DOHH2 (cell line): ENCODE measurements at regions not wholly inside any gene's neighbourhood (a gene's known extent, or its start where the extent isn't known, plus 50 kb on each side); places are given as distances from the start of the nearest gene placed in this dataset.

ENCODE experiments used
- H3F3A ChIP-seq: fragments of 200-600 bp; sonication (generic), shearing (Covaris generic); 2 replicates; pipeline ENCODE4 v1.6.0; 2016; ENCODE audit warnings: antibody characterized with exemption, mild to moderate bottlenecking; ENCODE audit not compliant: control insufficient read depth, insufficient read depth
- H3K27ac ChIP-seq: fragments of 200-600 bp; sonication (generic); 2 replicates; pipeline ENCODE4 v1.5.1; 2014; ENCODE audit warnings: low read depth, mild to moderate bottlenecking, low read length, moderate library complexity
- H3K27me3 ChIP-seq: fragments of 200-600 bp; sonication (generic); 2 replicates; pipeline ENCODE4 v1.6.1; 2014; ENCODE audit warnings: mild to moderate bottlenecking, low read length, mixed read lengths; ENCODE audit not compliant: control insufficient read depth
- H3K36me3 ChIP-seq: fragments of 200-600 bp; sonication (generic); 2 replicates; pipeline ENCODE4 v1.6.1; 2014; ENCODE audit warnings: mild to moderate bottlenecking, low read length, moderate library complexity, mixed read lengths; ENCODE audit not compliant: control insufficient read depth
- H3K4me1 ChIP-seq: fragments of 200-600 bp; sonication (generic); 2 replicates; pipeline ENCODE4 v1.6.1; 2014; ENCODE audit warnings: mild to moderate bottlenecking, low read length, mixed read lengths; ENCODE audit not compliant: control insufficient read depth
- H3K4me2 ChIP-seq: fragments of 200-600 bp; sonication (generic); 2 replicates; pipeline ENCODE4 v1.6.0; 2014; ENCODE audit warnings: mild to moderate bottlenecking, low read length, moderate library complexity
- H3K4me3 ChIP-seq: fragments of 200-600 bp; sonication (generic); 2 replicates; pipeline ENCODE4 v1.5.1; 2014; ENCODE audit warnings: mild to moderate bottlenecking, low read length, mixed read lengths
- H3K79me2 ChIP-seq: fragments of 200-600 bp; sonication (generic); 2 replicates; pipeline ENCODE4 v1.6.1; 2014; ENCODE audit warnings: mild to moderate bottlenecking, low read length, mixed read lengths; ENCODE audit not compliant: control insufficient read depth
- H3K9me2 ChIP-seq: fragments of 200-600 bp; sonication (generic); replicated peaks from 2 replicates; pipeline ENCODE4 v1.6.1; 2014; ENCODE audit warnings: mild to moderate bottlenecking, low read length, mixed read lengths; ENCODE audit not compliant: control insufficient read depth
- H3K9me3 ChIP-seq: fragments of 200-600 bp; sonication (generic); 2 replicates; pipeline ENCODE4 v1.6.1; 2014; ENCODE audit warnings: antibody characterized with exemption, low read length, mixed read lengths; ENCODE audit not compliant: control insufficient read depth, insufficient read depth
- H4K20me1 ChIP-seq: fragments of 200-600 bp; sonication (generic); 2 replicates; pipeline ENCODE4 v1.6.0; 2014; ENCODE audit warnings: low read depth, mild to moderate bottlenecking, antibody characterized with exemption, low read length, moderate library complexity; ENCODE audit not compliant: control insufficient read depth, insufficient read depth
- EZH2phosphoT487 ChIP-seq: fragments of 200-600 bp; sonication (generic); IDR thresholded peaks from 2 replicates; pipeline ENCODE4 v1.6.1; 2017; ENCODE audit warnings: borderline replicate concordance, mild to moderate bottlenecking, antibody characterized with exemption, low read length, moderate library complexity, mixed read lengths
- TF ChIP-seq, protein P1 (sequence below): fragments of 200-600 bp; sonication (generic); IDR thresholded peaks from one replicate; pipeline ENCODE4 v1.5.1; 2014; ENCODE audit warnings: antibody characterized with exemption, mild to moderate bottlenecking, low read depth, low read length; ENCODE audit not compliant: poor library complexity, severe bottlenecking

- Histone ChIP-seq H3K4me1 (no peaks in the 10 kb centered on the region), H3K27ac (no peak overlapping the region), H3K4me2 (no peak overlapping the region), H4K20me1 (no peaks in the 10 kb centered on the region), H3K9me2 (no peaks in the 10 kb centered on the region; the same call in 1 of the 2 replicates), H3F3A (no peaks in the 10 kb centered on the region), H3K9me3 (peaks cover 6% of the 10 kb centered on the region; the same call in 1 of the 2 replicates), H3K27me3 (no peaks in the 10 kb centered on the region), H3K4me3 (no peak overlapping the region), H3K36me3 (no peaks in the 10 kb centered on the region), H3K79me2 (no peaks in the 10 kb centered on the region)
- TF ChIP-seq, protein P1, sequence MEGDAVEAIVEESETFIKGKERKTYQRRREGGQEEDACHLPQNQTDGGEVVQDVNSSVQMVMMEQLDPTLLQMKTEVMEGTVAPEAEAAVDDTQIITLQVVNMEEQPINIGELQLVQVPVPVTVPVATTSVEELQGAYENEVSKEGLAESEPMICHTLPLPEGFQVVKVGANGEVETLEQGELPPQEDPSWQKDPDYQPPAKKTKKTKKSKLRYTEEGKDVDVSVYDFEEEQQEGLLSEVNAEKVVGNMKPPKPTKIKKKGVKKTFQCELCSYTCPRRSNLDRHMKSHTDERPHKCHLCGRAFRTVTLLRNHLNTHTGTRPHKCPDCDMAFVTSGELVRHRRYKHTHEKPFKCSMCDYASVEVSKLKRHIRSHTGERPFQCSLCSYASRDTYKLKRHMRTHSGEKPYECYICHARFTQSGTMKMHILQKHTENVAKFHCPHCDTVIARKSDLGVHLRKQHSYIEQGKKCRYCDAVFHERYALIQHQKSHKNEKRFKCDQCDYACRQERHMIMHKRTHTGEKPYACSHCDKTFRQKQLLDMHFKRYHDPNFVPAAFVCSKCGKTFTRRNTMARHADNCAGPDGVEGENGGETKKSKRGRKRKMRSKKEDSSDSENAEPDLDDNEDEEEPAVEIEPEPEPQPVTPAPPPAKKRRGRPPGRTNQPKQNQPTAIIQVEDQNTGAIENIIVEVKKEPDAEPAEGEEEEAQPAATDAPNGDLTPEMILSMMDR, result no peak
- no peak for TF ChIP-seq EZH2phosphoT487
Measured at GRCh38 chr21:19197950-19198349, 794.4 kb upstream of the TMPRSS15 start.

DNA sequence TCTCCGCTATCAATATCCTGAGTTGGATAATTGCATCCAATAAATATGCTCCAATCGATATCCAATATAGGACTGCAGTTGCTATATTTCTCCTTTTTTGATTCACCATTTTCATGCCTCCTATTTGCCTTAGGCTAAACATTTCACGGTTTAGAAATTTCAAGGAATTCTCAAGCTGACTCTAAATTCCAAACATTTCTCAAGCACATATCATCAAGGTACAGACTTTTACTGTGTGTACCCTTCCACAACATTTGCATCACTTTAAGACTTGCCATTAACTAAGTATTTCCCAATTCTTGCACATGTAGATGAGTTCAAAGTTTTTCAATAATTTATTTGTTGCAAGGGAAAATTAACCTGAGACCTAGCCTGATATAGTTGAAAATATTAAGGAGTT is 795.2 kb upstream of the TMPRSS15 start:
- Histone ChIP-seq H3F3A (no peaks in the 10 kb centered on the region), H3K9me3 (peaks cover 6% of the 10 kb centered on the region; the same call in 1 of the 2 replicates), H3K79me2 (no peaks in the 10 kb centered on the region), H3K9me2 (no peaks in the 10 kb centered on the region; the same call in 1 of the 2 replicates), H3K27me3 (no peaks in the 10 kb centered on the region), H4K20me1 (no peaks in the 10 kb centered on the region), H3K27ac (no peak overlapping the region), H3K4me2 (no peak overlapping the region), H3K4me3 (no peak overlapping the region), H3K36me3 (no peaks in the 10 kb centered on the region), H3K4me1 (no peaks in the 10 kb centered on the region)
- TF ChIP-seq EZH2phosphoT487, result no peak
- TF ChIP-seq, protein P1, result no peak

- H3K4me1 ChIP-seq, result no peaks in the 10 kb centered on the region
- H3K36me3 ChIP-seq, result no peaks in the 10 kb centered on the region
- H3K9me3 ChIP-seq, result no peaks in the 10 kb centered on the region
- H3K4me2 ChIP-seq, result no peak overlapping the region
- no peaks in the 10 kb centered on the region for H4K20me1 ChIP-seq
- H3K79me2 ChIP-seq, result no peaks in the 10 kb centered on the region
- no peaks in the 10 kb centered on the region for H3K9me2 ChIP-seq
- H3K27me3 ChIP-seq, result no peaks in the 10 kb centered on the region
- no peak overlapping the region for H3K4me3 ChIP-seq
- no peak overlapping the region for H3K27ac ChIP-seq
- TF ChIP-seq EZH2phosphoT487, result no peak
- TF ChIP-seq, protein P1, result no peak
- H3F3A ChIP-seq, result no peaks in the 10 kb centered on the region
Measured at GRCh38 chr21:19218163-19218562, 814.6 kb upstream of the TMPRSS15 start.
